Pancreas (tissue), 10 donors: ENCODE measurements at regions not wholly inside any gene's neighbourhood (a gene's known extent, or its start where the extent isn't known, plus 50 kb on each side); places are given as distances from the start of the nearest gene placed in this dataset.

Experiments
- ATAC-seq, 4 donors: fragments of 200-7000 bp; cut with Tn5 transposase; one replicate each; pipeline versions ENCODE4 v1.8.0 to v1.9.1; 2020; ENCODE audit warnings: mild to moderate bottlenecking in 4 of 4, moderate library complexity in 4 of 4
- DNase-seq, 6 donors: peaks; one replicate each; pipeline ENCODE4 v3.0.0-alpha.2; 2020
- FAIRE-seq: peaks from 2 replicates; lab custom pipeline; 2012; peaks lifted over from hg19 to GRCh38; lab: Jason Lieb, UNC
- H3K27ac ChIP-seq, 4 donors: fragments of 200-600 bp; sonication (generic); 1 replicate in 3 of 4; 2 replicates in 1 of 4; pipeline versions ENCODE4 v1.5.0 to v1.8.0; 2020
- H3K27me3 ChIP-seq, 4 donors: fragments of 200-600 bp; one replicate each; pipeline ENCODE4 v1.8.0; 2021
- H3K36me3 ChIP-seq, 3 donors: fragments of 200-600 bp; sonication (generic) in 1 of 3; one replicate each; pipeline versions ENCODE4 v1.5.0 to v1.8.0; 2020 to 2021
- H3K4me1 ChIP-seq, 3 donors: fragments of 200-600 bp; one replicate each; pipeline ENCODE4 v1.8.0; 2021
- H3K4me3 ChIP-seq, 4 donors: fragments of 200-600 bp; sonication (generic) in 2 of 4; one replicate each; pipeline versions ENCODE4 v1.5.0 to v1.8.0; 2020 to 2021
- H3K9me3 ChIP-seq, 4 donors: fragments of 200-600 bp; one replicate each; pipeline ENCODE4 v1.8.0; 2021
- WGBS, 2 donors: extraction: QIAGEN DNeasy Blood & Tissue Kit; methylation state at CpG; one replicate each; pipeline ENCODE4 v1.1.7; 2013; 5-methylcytosine and 5-hydroxymethylcytosine counted together
- intact Hi-C, 3 donors: fragments of 100-400 bp; cut with DNase I; formaldehyde crosslinking; loops; one replicate each; pipeline versions ENCODE4 v1.11.1 to v1.14.2; 2022
- TF ChIP-seq, protein P1 (sequence below), 4 donors: fragments of 200-600 bp; sonication (generic) in 3 of 4; IDR thresholded peaks; one replicate each; pipeline versions ENCODE4 v1.5.0 to v1.8.0; 2021; ENCODE audit warnings: antibody characterized with exemption in 4 of 4
- donor health status: healthy with polysubstance abuse.
- donor health status: DM: no; HTN: no; CAD: no; lungs with moderate emphysema.
- donor health status: DM: no; HTN: no; CAD: no.
- donor health status: control.
- donor health status: control.
- donor health status: Bipolar disorder and iron deficiency.
- donor health status: DM: yes; HTN: yes; CAD: no.
- donor health status: DM: no; HTN: no; CAD: no.
- donor health status: DM: no; HTN: no; CAD: no.
- donor health status: DM: yes; HTN: yes; CAD: no.

DNA sequence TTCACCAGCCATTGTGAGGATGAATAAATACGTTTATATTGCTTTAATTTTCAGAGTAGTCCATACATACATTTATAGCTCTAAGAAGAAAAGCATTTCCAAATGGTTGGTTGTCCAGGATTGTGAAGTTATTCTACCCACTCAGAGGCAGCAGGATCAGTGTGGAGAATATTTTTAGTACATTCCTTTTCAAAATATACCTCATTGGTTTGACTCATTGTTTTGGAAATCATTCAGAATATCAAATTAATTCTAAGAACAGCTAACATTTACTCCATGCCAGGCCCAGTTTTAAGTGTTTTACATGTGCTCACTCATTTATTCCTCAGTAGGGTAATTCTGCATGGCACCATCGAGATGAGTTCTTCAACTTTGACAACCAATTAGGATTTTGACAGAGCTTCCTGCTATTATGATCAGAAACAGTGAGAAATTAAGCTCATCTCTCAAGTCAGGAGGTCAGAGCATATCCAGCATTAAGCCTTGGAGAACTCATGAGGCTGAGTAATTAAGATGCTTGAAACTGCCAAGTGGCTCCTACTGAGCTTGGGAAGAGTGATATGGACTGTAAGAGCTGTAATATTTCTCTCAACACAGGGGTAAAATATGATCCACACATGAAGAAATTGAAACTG lies 153.3 kb upstream of the CLEC14A start:
- ATAC-seq (no peak), DNase-seq (no peak), FAIRE-seq (no peak)
- TF ChIP-seq, protein P1, sequence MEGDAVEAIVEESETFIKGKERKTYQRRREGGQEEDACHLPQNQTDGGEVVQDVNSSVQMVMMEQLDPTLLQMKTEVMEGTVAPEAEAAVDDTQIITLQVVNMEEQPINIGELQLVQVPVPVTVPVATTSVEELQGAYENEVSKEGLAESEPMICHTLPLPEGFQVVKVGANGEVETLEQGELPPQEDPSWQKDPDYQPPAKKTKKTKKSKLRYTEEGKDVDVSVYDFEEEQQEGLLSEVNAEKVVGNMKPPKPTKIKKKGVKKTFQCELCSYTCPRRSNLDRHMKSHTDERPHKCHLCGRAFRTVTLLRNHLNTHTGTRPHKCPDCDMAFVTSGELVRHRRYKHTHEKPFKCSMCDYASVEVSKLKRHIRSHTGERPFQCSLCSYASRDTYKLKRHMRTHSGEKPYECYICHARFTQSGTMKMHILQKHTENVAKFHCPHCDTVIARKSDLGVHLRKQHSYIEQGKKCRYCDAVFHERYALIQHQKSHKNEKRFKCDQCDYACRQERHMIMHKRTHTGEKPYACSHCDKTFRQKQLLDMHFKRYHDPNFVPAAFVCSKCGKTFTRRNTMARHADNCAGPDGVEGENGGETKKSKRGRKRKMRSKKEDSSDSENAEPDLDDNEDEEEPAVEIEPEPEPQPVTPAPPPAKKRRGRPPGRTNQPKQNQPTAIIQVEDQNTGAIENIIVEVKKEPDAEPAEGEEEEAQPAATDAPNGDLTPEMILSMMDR (IDR thresholded peaks at IDR 0.05), result no peak
- WGBS, 2 donors, result 35 to 63% methylated on average over 2 of the region's 2 CpGs
- H3K4me3 ChIP-seq, result no peak overlapping the region
- H3K4me1 ChIP-seq, result no peaks in the 10 kb centered on the region
- no peaks in the 10 kb centered on the region for H3K36me3 ChIP-seq
- H3K9me3 ChIP-seq, result no peaks in the 10 kb centered on the region
- no peaks in the 10 kb centered on the region for H3K27me3 ChIP-seq
- intact Hi-C loops, result no loop called here
- H3K27ac ChIP-seq, result no peak overlapping the region

DNA sequence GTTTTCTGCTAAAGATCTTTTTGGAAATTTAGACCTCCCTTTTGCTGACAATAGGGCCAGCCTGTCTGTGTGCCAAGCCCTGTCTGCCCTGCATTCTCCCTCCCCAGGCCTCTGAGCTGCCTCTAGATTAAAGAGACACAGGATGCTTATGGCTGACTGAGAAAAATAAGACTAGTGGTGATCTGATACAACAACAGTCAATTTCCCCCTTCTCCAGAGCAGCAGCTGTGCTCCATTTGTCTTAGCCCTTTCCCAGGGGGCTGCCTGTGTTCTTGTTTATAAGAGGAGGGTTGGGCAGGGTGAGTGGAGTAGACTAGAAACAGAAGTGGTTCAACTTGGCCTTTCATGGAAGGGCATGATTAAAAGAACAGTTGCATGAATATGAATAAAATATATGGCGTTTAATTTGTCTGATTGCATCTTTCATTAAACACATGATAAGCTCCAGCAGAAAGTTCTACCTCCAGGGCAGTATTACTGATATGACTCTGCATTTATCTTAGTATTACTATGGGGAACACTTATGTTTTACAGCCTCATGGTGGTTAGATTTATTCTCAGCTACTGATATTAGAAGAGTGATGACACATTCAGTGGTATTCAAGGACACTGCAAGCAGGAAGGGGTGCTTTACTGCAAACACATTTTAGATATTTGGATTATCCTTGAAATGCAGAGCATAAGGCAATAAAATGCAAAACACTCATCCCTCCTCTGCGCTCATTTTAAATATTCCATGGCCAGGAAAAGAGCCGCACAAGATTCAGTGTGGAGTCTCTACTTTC lies 150.2 kb upstream of the CLEC14A start:
- H3K27me3 ChIP-seq, result no peaks in the 10 kb centered on the region
- DNase-seq (no peak), ATAC-seq (no peak), FAIRE-seq (no peak)
- no peak overlapping the region for H3K27ac ChIP-seq
- H3K4me1 ChIP-seq, result no peaks in the 10 kb centered on the region
- no peaks in the 10 kb centered on the region for H3K9me3 ChIP-seq
- TF ChIP-seq, protein P1 (IDR thresholded peaks at IDR 0.05), result no peak
- intact Hi-C loops, result no loop called here
- 83 to 94% methylated on average over 3 of the region's 3 CpGs for WGBS, 2 donors
- H3K4me3 ChIP-seq, result no peak overlapping the region
- no peaks in the 10 kb centered on the region for H3K36me3 ChIP-seq

DNA sequence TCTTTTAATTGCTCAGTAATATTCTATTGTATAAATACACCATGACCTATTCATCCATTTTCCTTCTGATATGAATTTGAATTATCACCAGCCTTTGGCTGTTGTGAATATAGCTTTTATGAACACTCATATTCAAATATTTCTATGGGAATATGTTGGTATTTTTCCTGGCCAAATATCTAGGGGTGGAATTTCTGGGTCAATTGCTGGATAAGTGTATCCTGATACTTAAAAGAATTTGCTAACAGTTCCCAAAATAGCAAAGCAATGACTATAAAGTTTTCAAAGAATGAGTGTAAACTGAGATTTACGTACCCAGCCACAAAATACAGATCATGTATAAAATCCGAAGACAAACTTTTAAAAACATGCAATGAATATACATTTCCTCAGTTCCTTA lies 148.7 kb upstream of the CLEC14A start:
- no peaks in the 10 kb centered on the region for H3K4me1 ChIP-seq
- WGBS, 2 donors, result 49 to 71% methylated on average over 2 of the region's 2 CpGs
- FAIRE-seq (no peak), ATAC-seq (no peak), DNase-seq (no peak)
- intact Hi-C loops, result no loop called here
- no peaks in the 10 kb centered on the region for H3K27me3 ChIP-seq
- TF ChIP-seq, protein P1 (IDR thresholded peaks at IDR 0.05), result no peak
- no peak overlapping the region for H3K27ac ChIP-seq
- H3K36me3 ChIP-seq, result no peaks in the 10 kb centered on the region
- H3K4me3 ChIP-seq, result no peak overlapping the region
- H3K9me3 ChIP-seq, result no peaks in the 10 kb centered on the region

DNA sequence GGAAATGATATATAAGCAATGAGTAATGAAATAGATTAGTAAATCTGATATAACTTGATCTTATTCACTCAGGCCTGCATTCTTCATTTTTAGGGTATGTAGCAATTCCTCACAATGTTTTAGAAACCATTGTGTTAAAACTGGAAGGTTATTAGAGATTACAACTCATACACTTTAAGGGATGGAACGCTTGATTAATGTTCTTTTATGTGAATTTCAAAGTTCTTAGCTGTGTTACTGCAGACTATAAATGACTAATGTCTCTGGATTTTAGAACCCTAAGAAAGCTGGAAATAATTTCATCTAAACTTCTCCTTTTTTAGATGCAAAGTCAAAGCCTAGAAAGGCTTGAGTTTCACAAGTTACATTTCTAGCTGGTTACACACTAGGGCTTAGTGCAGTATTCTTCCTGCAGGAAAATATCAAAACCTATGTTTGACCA lies 148.2 kb upstream of the CLEC14A start:
- FAIRE-seq, result no peak
- H3K4me1 ChIP-seq, result no peaks in the 10 kb centered on the region
- TF ChIP-seq, protein P1 (IDR thresholded peaks at IDR 0.05), result no peak
- no peaks in the 10 kb centered on the region for H3K27me3 ChIP-seq
- intact Hi-C loops, result no loop called here
- no peak overlapping the region for H3K4me3 ChIP-seq
- no peaks in the 10 kb centered on the region for H3K9me3 ChIP-seq
- 73 to 92% methylated on average over 1 of the region's 1 CpG for WGBS, 2 donors
- ATAC-seq, result no peak
- no peak for DNase-seq
- no peaks in the 10 kb centered on the region for H3K36me3 ChIP-seq
- H3K27ac ChIP-seq, result no peak overlapping the region

DNA sequence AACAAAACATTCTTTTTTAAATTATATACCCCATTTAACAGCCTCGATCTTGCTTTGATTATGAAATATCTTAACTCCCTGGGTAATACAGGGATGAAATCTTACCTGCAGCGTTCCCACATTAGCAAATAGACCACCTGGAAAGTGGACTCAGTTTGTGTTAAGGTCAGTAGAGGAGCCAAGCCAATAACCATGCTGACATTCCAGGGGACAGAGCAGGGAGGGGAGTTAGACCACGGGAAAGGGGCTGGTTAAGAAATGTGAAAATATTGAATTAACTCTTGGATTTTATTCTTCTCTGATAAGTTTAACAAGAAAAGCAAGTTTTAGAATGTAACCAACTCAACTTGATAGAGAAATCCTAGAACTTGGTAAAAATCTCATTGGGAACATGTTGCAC lies 144.9 kb upstream of the CLEC14A start:
- H3K4me3 ChIP-seq, result no peak overlapping the region
- DNase-seq (no peak), FAIRE-seq (no peak), ATAC-seq (no peak)
- WGBS, 2 donors, result 38 to 55% methylated on average over 3 of the region's 3 CpGs
- H3K27ac ChIP-seq, result no peak overlapping the region
- TF ChIP-seq, protein P1 (IDR thresholded peaks at IDR 0.05), result no peak
- H3K27me3 ChIP-seq, result no peaks in the 10 kb centered on the region
- no peaks in the 10 kb centered on the region for H3K36me3 ChIP-seq
- H3K4me1 ChIP-seq, result no peaks in the 10 kb centered on the region
- intact Hi-C loops, result no loop called here
- no peaks in the 10 kb centered on the region for H3K9me3 ChIP-seq
